ENCODE measurements at regions not wholly inside any gene's neighbourhood (a gene's known extent, or its start where the extent isn't known, plus 50 kb on each side); places are given as distances from the start of the nearest gene placed in this dataset.

DNA sequence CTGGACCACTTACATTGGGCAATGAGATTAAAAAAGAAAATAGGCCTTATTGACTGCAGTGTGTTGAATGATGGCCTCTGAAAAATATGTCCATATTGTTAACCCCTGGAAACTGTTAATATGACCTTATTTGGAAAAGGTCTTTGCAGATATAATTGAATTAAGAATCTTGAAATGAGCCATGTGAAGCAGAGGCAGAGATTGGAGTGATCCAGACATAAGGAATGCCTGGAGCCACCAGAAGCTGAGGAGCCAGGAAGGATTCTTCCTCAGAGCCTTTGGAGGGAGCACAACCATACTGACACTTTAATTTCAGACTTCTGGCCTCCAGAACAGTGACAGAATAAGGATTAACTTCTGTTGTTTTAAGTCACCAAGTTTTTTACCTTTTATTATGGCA lies 510.4 kb upstream of the AGTR1 start:
- TF ChIP-seq, protein P1, sequence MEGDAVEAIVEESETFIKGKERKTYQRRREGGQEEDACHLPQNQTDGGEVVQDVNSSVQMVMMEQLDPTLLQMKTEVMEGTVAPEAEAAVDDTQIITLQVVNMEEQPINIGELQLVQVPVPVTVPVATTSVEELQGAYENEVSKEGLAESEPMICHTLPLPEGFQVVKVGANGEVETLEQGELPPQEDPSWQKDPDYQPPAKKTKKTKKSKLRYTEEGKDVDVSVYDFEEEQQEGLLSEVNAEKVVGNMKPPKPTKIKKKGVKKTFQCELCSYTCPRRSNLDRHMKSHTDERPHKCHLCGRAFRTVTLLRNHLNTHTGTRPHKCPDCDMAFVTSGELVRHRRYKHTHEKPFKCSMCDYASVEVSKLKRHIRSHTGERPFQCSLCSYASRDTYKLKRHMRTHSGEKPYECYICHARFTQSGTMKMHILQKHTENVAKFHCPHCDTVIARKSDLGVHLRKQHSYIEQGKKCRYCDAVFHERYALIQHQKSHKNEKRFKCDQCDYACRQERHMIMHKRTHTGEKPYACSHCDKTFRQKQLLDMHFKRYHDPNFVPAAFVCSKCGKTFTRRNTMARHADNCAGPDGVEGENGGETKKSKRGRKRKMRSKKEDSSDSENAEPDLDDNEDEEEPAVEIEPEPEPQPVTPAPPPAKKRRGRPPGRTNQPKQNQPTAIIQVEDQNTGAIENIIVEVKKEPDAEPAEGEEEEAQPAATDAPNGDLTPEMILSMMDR (IDR thresholded peaks at IDR 0.05): no peak
- TF ChIP-seq POLR2A (IDR thresholded peaks at IDR 0.05): no peak

Data from esophagus squamous epithelium (tissue), 4 donors.